MV-4-11 (cell line): ENCODE measurements at regions not wholly inside any gene's neighbourhood (a gene's known extent, or its start where the extent isn't known, plus 50 kb on each side); places are given as distances from the start of the nearest gene placed in this dataset.

ENCODE experiments used
- DNase-seq: peaks from one replicate; lab custom pipeline; 2025; lab: John Stamatoyannopoulos, UW

DNA sequence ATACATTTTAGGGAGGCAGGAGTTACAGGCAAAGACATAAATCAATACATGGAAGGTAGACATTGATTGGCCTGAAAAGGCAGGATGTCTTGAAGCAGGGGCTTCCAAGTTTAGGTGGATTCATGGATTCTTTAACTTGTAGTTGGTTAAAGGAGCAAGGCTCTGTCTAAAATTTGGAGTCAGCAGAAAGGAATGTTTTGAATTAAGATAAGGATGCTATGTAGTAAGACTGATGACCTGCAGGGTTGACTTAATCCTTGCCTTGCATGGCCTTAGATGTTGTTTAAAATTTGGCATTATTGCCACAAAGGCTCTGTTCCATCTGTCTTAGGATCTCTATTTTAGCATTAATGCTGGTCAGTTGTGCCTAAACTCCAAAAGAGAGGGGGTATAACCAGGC is 171.3 kb downstream of the C5orf15 start:
- DNase-seq: no peak

DNA sequence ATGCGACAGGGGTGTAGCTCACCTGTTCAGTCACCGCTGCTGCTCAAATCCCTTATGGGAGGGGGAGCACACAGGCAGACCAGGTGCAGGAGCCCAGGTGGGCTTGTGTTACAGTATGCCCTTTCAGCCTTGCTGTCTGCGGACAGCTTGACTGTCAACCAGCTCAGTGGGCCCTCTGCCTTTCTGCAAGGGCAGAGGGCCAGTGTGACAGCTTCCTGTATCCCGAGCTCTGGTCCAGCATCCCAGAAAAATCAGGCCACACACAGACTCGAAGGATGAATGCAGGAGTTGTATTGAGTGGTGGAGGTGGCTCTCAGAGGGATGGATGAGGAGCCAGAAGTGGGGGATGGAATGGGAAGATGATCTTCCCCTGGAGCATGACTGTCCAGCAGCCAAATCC is 172.2 kb downstream of the C5orf15 start:
- DNase-seq: no peak

GRCh38 chr5:133794771-133795415 is 173.5 kb downstream of the C5orf15 start:
- DNase-seq: no peak

DNA sequence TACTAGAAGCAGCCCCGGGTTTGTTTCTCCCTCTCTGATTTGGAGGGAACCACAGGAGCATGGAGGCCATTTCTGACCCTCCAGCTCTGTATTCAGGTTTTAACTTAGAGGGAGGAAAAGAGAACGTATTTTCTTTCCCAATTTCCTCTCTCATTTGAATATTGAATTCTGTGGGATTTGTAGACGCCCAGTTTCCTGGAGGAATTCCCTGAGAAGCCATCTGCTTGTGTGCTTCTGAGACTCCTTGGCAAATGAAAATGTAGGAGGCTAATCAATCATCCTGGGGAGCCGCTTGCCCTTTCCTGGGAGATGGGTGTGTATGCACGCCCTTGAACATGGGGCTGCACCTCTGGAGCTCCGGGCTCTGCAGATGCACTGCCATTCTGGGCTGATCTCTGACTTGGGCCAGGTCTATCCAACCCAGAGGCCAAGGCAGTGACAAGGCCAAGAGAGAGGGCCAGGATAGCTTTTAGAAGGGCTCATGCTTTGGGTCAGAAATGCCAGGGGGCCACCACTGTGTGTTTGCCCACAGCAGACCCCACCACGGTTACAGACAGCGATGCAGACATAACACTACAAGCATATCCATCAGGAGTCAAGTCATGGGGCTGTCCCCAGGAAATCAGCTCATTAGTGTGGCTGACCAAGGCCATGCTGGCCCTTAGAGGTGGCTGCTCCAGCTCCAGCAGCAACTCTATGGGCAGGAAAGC is 174.5 kb downstream of the C5orf15 start:
- DNase-seq: no peak

DNA sequence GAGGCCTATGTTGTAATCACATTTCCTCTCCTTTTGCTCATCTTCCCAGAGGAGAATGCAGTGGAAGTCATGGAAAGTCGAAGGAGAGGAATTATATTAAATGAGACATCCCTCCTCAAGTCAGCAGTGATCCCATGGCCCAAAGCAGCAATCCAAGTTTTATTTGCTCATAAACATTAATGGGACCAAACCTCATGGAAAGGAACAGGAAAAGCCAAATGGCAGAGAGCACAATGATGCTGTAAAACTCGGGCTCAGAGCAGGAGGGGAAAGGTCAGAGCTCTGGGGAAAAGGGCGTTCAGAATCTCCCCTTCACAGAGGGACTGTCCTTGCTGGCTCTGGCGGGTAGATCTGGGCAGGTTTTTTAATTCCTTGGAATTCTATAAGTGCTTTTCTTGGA is 175.8 kb downstream of the C5orf15 start:
- DNase-seq: no peak

DNA sequence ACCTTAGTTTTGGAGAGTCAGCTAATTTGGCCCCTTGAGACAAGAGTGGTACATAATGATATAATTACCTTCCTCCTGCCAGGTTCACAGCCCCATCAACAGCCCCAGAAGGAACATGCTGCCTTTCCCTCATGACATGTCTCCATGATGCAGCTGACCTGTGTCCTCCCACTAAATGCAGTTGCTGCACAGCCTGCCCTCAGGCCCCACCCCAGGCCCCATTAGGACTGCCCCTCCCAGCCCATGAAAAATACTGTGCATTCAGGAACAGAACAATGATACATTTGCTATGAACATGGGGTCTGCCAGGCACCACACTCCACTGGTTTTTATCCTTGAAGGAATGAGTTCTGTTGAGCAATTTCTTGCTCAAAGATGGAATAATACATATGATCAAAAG is 176.4 kb downstream of the C5orf15 start:
- DNase-seq: no peak

- DNase-seq: no peak
Observed at GRCh38 chr5:133790898-133791297, 177.5 kb downstream of the C5orf15 start.

GRCh38 chr5:133789428-133789827 is 177.1 kb upstream of the FSTL4 start:
- no peak for DNase-seq

DNA sequence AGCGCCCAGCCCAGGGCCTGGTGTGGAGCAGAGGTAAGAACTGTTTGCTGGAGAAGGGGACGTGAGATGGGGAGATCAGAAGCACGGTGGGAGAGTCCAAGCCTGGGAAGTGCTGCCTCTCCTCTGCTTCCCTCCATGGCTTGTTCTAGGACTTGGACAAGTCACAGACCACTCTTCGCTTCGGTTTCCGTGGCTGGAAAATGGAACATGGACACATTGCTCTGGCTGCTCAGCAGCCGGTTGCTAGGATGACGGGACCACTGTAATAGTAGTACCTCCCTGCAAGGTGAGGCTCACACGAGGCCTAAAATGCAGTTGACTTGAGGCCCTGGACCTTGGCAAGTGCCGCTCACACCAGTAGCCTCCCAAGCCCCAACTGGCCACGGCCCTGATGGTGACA is 175.8 kb upstream of the FSTL4 start:
- no peak for DNase-seq

DNA sequence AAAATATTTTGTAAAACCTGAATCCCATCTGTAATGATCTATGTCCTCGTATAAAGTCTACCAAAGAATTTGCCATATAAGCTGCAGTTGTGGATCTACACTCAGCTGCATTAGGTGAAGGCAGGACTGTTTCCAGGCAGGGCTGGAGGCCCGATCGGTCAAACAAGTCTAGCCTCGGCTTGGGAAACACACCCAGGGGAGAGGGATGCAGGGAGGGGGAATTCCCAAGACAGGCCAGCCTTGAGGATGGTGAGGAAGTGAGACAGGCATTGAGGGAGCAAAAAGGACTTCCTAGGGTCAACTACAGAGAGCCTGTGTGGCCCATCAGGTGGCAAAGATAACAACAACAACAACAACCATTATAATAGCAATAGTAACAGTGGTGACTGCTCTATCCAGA is 174.1 kb upstream of the FSTL4 start:
- no peak for DNase-seq

- no peak for DNase-seq
Observed at GRCh38 chr5:133785182-133785581, 172.8 kb upstream of the FSTL4 start.

- DNase-seq: no peak
Observed at GRCh38 chr5:133783481-133783880, 171.1 kb upstream of the FSTL4 start.

- no peak for DNase-seq
Observed at GRCh38 chr5:133782736-133783135, 170.4 kb upstream of the FSTL4 start.

- no peak for DNase-seq
Observed at GRCh38 chr5:133781436-133782225, 169.3 kb upstream of the FSTL4 start.

DNA sequence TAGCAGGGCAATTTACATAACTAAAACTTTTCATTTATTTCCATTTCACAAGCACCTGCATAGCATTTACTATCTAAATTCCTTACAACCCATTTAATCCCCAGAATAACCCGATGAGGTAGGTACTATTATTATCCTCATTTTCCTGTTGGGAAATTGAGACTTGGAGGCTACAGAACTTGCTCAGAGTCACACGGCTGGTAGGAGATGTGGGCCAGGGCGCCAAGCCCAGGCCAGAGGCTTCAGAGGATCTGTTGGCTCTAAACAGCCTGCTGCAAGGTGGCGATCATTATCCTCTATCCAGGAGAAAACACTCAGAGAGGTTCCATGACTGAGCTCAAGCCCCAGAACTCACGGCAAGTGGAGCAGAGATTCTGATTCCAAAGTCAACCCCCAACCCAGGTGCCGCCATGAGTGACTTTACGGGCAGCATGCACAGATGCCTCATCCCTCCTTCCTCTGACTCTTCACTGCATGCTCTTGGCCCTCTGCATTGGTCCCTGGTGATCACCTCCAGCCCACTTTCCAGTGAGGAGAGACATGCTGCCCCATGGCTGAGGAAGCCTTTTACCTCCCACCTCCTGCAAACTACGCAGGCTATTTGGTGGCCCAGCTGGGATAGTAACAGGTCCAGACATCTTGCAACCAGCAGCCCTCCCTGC is 168.4 kb upstream of the FSTL4 start:
- DNase-seq: no peak

GRCh38 chr5:133779828-133780475 is 167.6 kb upstream of the FSTL4 start:
- no peak for DNase-seq

- no peak for DNase-seq
Observed at GRCh38 chr5:133778636-133779035, 166.3 kb upstream of the FSTL4 start.

- no peak for DNase-seq
Observed at GRCh38 chr5:133777951-133778350, 165.6 kb upstream of the FSTL4 start.

DNA sequence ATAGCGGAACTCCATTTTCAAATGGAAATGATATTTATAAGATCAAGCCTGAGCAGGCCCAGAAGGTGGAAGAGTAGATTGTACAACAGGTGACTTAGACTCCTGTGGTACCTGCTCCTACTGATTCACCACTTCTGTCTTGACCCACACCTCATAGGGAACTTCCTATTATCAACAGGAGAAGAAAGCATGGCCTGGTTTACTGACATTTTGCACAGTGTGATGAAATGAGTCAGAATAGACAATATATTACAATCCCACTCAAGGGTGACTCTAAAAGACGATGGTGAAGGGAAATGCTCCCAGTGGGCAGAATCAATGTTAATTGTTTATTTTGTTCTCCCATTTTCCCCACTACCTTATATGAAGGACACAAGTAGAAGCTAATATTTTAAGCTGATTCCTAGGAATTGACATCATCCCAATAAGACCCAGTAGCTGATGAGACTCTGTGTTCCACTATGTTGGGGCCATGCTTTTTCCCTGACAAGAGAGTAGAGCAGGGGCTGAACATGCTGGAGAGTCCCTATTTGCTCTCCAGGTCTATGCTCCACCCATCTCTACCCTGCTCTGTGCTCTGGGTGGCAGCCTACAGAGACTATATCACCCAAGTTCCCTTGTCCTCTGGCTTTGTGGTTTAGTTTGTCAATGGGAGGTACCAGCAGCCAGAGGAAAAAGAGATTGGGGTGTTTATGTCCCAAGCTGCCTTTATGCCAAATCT is 163.4 kb upstream of the FSTL4 start:
- no peak for DNase-seq

- no peak for DNase-seq
Observed at GRCh38 chr5:133773247-133774202, 161.2 kb upstream of the FSTL4 start.
